AG04449 (cell line): ENCODE measurements at regions not wholly inside any gene's neighbourhood (a gene's known extent, or its start where the extent isn't known, plus 50 kb on each side); places are given as distances from the start of the nearest gene placed in this dataset.

ENCODE experiments used
- CTCF ChIA-PET: fragments of 350-600 bp; formaldehyde crosslinking; extraction: SDS; loops from one replicate; lab custom pipeline; 2021; ENCODE audit warnings: antibody characterized with exemption; lab: Yijun Ruan, JAX
- POLR2A ChIA-PET: fragments of 400-600, 350-600 bp; formaldehyde crosslinking; extraction: SDS; loops from one replicate; lab custom pipeline; 2020; ENCODE audit warnings: antibody characterized with exemption, inconsistent platforms; lab: Yijun Ruan, JAX
- DNase-seq: peaks from one replicate; pipeline ENCODE4 v3.0.0-alpha.2; 2010; ENCODE audit warnings: low read depth, low spot score
- H3K4me3 ChIP-seq: 2 replicates; pipeline ENCODE4 v1.5.1; 2011; ENCODE audit warnings: low read depth, mild to moderate bottlenecking, control low read depth, low read length
- TF ChIP-seq, protein P1 (sequence below): IDR thresholded peaks from one replicate; pipeline ENCODE4 v1.5.1; 2011; ENCODE audit warnings: mild to moderate bottlenecking, moderate library complexity, low read length, control low read depth, inconsistent platforms; ENCODE audit not compliant: insufficient read depth; ENCODE audit errors: missing control alignments

DNA sequence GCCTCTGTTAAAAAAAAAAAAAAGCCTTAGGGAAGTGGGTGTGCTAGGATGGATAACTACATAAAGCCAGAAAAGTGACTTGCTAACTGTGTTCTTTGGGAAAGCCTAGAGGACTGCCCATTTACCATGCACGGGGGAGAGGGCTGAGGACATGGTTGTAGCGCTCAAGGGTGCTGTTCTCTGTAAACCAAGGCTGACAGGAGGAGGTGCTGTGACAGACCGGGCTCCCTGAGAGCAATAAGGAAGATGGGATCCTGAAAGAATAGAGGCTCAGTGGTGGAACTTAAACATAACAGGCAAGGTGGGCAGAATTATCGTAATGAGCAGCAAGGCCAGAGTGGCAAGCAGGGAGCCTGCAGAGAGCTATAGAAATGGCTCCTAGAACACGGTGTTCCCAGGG, 98.5 kb upstream of the DISP3 start:
- ChIA-PET CTCF (no interaction called here), POLR2A (no interaction called here)
- TF ChIP-seq, protein P1, sequence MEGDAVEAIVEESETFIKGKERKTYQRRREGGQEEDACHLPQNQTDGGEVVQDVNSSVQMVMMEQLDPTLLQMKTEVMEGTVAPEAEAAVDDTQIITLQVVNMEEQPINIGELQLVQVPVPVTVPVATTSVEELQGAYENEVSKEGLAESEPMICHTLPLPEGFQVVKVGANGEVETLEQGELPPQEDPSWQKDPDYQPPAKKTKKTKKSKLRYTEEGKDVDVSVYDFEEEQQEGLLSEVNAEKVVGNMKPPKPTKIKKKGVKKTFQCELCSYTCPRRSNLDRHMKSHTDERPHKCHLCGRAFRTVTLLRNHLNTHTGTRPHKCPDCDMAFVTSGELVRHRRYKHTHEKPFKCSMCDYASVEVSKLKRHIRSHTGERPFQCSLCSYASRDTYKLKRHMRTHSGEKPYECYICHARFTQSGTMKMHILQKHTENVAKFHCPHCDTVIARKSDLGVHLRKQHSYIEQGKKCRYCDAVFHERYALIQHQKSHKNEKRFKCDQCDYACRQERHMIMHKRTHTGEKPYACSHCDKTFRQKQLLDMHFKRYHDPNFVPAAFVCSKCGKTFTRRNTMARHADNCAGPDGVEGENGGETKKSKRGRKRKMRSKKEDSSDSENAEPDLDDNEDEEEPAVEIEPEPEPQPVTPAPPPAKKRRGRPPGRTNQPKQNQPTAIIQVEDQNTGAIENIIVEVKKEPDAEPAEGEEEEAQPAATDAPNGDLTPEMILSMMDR: no peak
- H3K4me3 ChIP-seq: no peak overlapping the region
- DNase-seq: no peak

DNA sequence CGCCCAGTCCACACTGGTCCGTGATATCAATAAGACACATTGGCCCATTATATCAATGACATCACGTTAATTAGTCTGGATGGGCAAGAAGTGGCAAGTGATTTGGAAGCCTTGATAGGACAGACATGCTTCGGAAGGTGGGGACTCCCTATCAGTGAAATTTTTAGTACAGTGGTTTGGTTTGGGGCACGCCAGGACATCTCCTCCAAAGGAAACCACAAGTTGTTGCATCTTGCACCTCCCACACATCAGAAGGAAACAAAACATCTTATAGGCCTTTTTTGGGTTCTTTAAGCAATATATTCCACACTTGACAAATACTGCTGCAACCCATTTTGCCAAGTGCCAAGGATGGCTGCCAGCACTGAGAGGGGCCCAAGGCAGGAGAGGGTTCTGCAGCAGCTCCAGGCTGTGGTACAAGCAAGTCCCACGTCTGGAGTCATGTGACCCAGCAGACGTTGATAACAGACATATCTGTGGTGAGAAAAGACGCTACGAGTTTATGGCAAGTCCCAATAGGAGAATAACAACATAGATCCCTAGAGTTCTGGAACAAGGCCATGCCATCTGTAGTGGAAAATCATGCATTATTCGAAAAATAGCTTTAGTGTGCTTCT, 95.3 kb upstream of the DISP3 start:
- ChIA-PET CTCF (no interaction called here), POLR2A (no interaction called here)
- TF ChIP-seq, protein P1: no peak
- no peak for DNase-seq
- no peak overlapping the region for H3K4me3 ChIP-seq

DNA sequence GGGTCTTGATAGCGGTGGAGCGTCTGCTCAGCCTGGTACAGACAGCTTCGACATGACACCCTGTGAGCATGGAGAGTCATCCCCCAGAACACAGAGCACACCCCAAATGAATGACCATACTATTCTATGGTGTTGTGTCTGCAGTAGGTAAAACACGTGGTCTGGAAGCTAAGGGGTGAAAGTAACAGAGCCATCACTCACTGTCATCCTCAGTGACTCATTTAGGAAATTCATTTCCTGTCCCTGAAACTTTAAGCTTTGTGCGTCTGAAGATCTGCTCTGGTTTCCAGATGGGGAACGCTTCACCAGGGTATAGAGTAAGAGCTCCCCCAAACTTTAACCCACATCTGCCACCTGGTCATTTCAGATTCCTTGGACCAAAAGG, 94.8 kb upstream of the DISP3 start:
- TF ChIP-seq, protein P1: no peak
- POLR2A ChIA-PET: no interaction called here
- CTCF ChIA-PET: no interaction called here

DNA sequence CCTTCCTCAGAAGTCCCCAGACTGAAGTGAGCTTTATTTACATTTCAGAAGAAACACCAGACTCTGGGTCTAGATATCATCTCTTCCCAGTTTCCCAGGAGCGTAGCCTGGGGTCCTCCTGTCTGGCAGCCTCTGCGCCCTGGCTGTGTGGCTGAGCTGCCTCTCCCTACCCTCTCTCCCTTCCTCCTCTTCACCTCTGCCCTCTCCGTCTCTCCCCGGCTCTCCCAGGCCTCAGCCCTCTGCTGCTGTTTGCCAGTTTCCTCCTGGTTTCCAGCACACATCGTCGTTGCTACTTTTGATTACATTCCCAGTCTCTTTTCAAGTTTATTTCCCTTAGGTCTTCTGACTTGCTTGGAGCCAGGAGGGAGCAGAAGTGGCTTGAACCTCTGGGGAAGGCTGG, 91.1 kb upstream of the DISP3 start:
- TF ChIP-seq, protein P1: no peak
- H3K4me3 ChIP-seq: no peak overlapping the region
- no peak for DNase-seq
- ChIA-PET POLR2A (no interaction called here), CTCF (no interaction called here)

More for the DNA sequence above, 94.8 kb upstream of the DISP3 start:
- no peak overlapping the region for H3K4me3 ChIP-seq
- no peak for DNase-seq

DNA sequence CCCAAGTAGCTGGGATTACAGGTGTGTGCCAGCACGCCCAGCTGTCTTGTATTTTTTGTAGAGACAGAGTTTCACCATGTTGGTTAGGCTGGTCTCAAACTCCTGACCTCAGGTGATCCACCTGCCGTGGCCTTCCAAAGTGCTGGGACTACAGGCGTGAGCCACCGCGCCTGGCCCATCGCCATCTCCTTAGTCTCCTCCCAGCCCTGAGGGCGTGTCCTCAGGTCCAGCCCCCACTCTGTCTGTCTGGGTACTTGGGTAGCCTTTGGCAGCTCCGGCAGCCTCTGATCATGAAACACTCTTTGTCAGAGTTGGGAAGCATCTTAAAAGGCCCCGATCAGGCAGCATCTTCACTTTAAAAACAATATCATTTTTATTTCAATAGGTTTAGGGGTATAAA, 90.3 kb upstream of the DISP3 start:
- CTCF ChIA-PET: no interaction called here
- POLR2A ChIA-PET: no interaction called here
- TF ChIP-seq, protein P1: no peak
- no peak overlapping the region for H3K4me3 ChIP-seq
- no peak for DNase-seq

GRCh38 chr1:11391327-11391726, 87.6 kb upstream of the DISP3 start:
- ChIA-PET POLR2A (no interaction called here), CTCF (no interaction called here)
- H3K4me3 ChIP-seq: no peak overlapping the region
- no peak for DNase-seq
- TF ChIP-seq, protein P1: no peak
